ENCODE measurements at regions not wholly inside any gene's neighbourhood (a gene's known extent, or its start where the extent isn't known, plus 50 kb on each side); places are given as distances from the start of the nearest gene placed in this dataset.

GRCh38 chr9:108395421-108395820 is 460.4 kb downstream of the ACTL7B start:
- Histone ChIP-seq H4K5ac (ENCODE audit: low read depth, low read length) (no peak overlapping the region), H2AK9ac (replicated peaks; ENCODE audit: low read depth, low read length, poor library complexity) (no peak overlapping the region), H2BK5ac (ENCODE audit: low read depth, low read length, poor library complexity, severe bottlenecking) (no peak overlapping the region), H3K9me1 (ENCODE audit: insufficient read depth, low read length) (no peaks in the 10 kb centered on the region), H3K4me1 (ENCODE audit: control insufficient read depth, insufficient read depth, low read length) (no peaks in the 10 kb centered on the region), H3K79me1 (ENCODE audit: low read depth in 1 of 2, low read length in 2 of 2) (no peaks in the 10 kb centered on the region), H3K9me3 (ENCODE audit: control insufficient read depth, insufficient read depth, low read length) (peaks cover 2% of the 10 kb centered on the region; the same call in 1 of the 2 replicates), H2BK120ac (ENCODE audit: low read depth, low read length) (no peak overlapping the region), H3K14ac (replicated peaks; ENCODE audit: low read depth, low read length) (no peak overlapping the region), H4K8ac (ENCODE audit: low read depth in 2 of 2, low read length in 2 of 2) (no peak overlapping the region), H3K23ac (ENCODE audit: low read depth, low read length) (no peak overlapping the region), H3K9ac (ENCODE audit: low read depth, low read length) (no peak overlapping the region), H3K27me3 (ENCODE audit: control insufficient read depth, insufficient read depth, low read length) (no peaks in the 10 kb centered on the region), H4K91ac (ENCODE audit: insufficient read depth, low read depth, low read length) (no peak overlapping the region), H2AK5ac (ENCODE audit: low read depth, low read length) (no peak overlapping the region), H2BK20ac (ENCODE audit: low read depth, low read length) (no peak overlapping the region), H3K18ac (ENCODE audit: low read depth, low read length) (no peak overlapping the region), H3K4me2 (ENCODE audit: low read depth, low read length) (no peak overlapping the region), H3K36me3 (ENCODE audit: control insufficient read depth, insufficient read depth, low read length) (no peaks in the 10 kb centered on the region), H4K20me1 (ENCODE audit: insufficient read depth, low read length) (no peaks in the 10 kb centered on the region), H2AFZ (replicated peaks; ENCODE audit: low read length, poor library complexity) (no peak overlapping the region), H3K27ac (ENCODE audit: insufficient read depth, low read length) (no peak overlapping the region), H3K4me3 (ENCODE audit: insufficient read depth, low read depth, low read length) (no peak overlapping the region), H2BK15ac (ENCODE audit: low read depth, low read length) (no peak overlapping the region), H3K4ac (ENCODE audit: low read depth, low read length) (no peak overlapping the region), H3K56ac (ENCODE audit: extremely low read depth, insufficient read depth, low read length) (no peak overlapping the region)
- ChIA-PET POLR2A (ENCODE audit: unreplicated experiment) (no interaction called here), CTCF (no interaction called here)
- no TSS peak for BruUV-seq (replicated peaks)
- ATAC-seq (ENCODE audit: low read depth) (no peak), DNase-seq (no peak)
- dilution Hi-C loops (cut with HindIII; ENCODE audit: low sequenced_read_pairs, unreplicated experiment) (no loop called here), intact Hi-C loops (cut with micrococcal nuclease) (loop anchor here (5.0 kb wide), 1 partner anchor 93 kb away; no protein-coding TSS in a partner anchor), in situ Hi-C loops (cut with MboI; ENCODE audit: low sequenced_read_pairs) (no loop called here)
- WGBS, 2 experiments (ENCODE audit: extremely low coverage in 2 of 2, insufficient read length in 1 of 2): no CpG with 5 or more reads among the region's 4 CpGs
- no peak for TF ChIP-seq USF2 (IDR thresholded peaks at IDR 0.05; ENCODE audit: low read depth, low read length)
- TF ChIP-seq CHD1 (IDR thresholded peaks at IDR 0.05; ENCODE audit: low read depth, low read length): no peak
- no peak for TF ChIP-seq MAFK (IDR thresholded peaks at IDR 0.05; ENCODE audit: low read depth, low read length)
